K562 (cell line): ENCODE measurements at regions not wholly inside any gene's neighbourhood (a gene's known extent, or its start where the extent isn't known, plus 50 kb on each side); places are given as distances from the start of the nearest gene placed in this dataset.
A peak's percentile ranks its signal among the peaks of the same experiment; 100 is the strongest.

Experiments used
- ATAC-seq: fragments of 200-7000 bp; cut with Tn5 transposase; 3 replicates; pipeline ENCODE4 v1.9.1; 2020; ENCODE audit warnings: moderate library complexity
- BruUV-seq: library from RNA; stranded (reverse); fragments of 400-500 nt; replicated peaks from 2 replicates; lab custom pipeline; 2021; lab: Mats Ljungman, UMichigan
- CTCF ChIA-PET: fragments of 300-600 bp; formaldehyde crosslinking; extraction: SDS; loops from one replicate; lab custom pipeline; 2021; ENCODE audit warnings: low intra/inter-chr PET ratio; lab: Yijun Ruan, JAX
- POLR2A ChIA-PET: fragments of 300-600, 350-650 bp; sonication (Branson Sonifier 250); formaldehyde crosslinking; extraction: SDS; loops from one replicate; lab custom pipeline; 2021; ENCODE audit warnings: antibody characterized with exemption, inconsistent platforms; lab: Yijun Ruan, JAX
- DNase-seq, 4 experiments: peaks; one replicate each; pipeline versions ENCODE4 v3.0.0 to v3.0.0-alpha.2; 2011 to 2018; ENCODE audit warnings: low spot score in 3 of 4, mixed read lengths in 3 of 4; ENCODE audit errors: extremely low read depth in 1 of 4
- FAIRE-seq: peaks from 2 replicates; lab custom pipeline; 2011; peaks lifted over from hg19 to GRCh38; lab: Jason Lieb, UNC
- H2AFZ ChIP-seq: 2 replicates; pipeline ENCODE4 v1.6.0; 2011; ENCODE audit warnings: low read depth, low read length, control low read depth, inconsistent platforms
- H3K27ac ChIP-seq: fragments of 200-600 bp; 3 replicates; pipeline ENCODE4 v1.8.0; 2011; ENCODE audit warnings: low read depth, mild to moderate bottlenecking, control low read depth, inconsistent platforms, low read length, moderate library complexity, mixed read lengths; ENCODE audit errors: extremely low read depth
- H3K27me3 ChIP-seq, 2 experiments: fragments of 300-600 bp in 1 of 2; 2 replicates in 1 of 2; 3 replicates in 1 of 2; pipeline versions ENCODE4 v1.6.0 to v1.8.0; 2011; ENCODE audit warnings: inconsistent platforms in 2 of 2, low read length in 2 of 2, mild to moderate bottlenecking in 1 of 2, mixed read lengths in 1 of 2, moderate library complexity in 1 of 2; ENCODE audit not compliant: control insufficient read depth in 2 of 2, insufficient read depth in 2 of 2
- H3K36me3 ChIP-seq: fragments of 300-600 bp; 3 replicates; pipeline ENCODE4 v1.8.0; 2011; ENCODE audit warnings: mild to moderate bottlenecking, low read length, inconsistent platforms; ENCODE audit not compliant: control insufficient read depth, insufficient read depth
- H3K4me1 ChIP-seq, 2 experiments: fragments of 200-600 bp in 1 of 2; replicated peaks in 1 of 2; 2 replicates in 1 of 2; 3 replicates in 1 of 2; pipeline versions ENCODE4 v1.5.1 to v1.8.0; 2011; ENCODE audit warnings: inconsistent platforms in 2 of 2, low read length in 2 of 2, mild to moderate bottlenecking in 1 of 2, mixed read lengths in 1 of 2, moderate library complexity in 1 of 2; ENCODE audit not compliant: control insufficient read depth in 2 of 2, insufficient read depth in 2 of 2
- H3K4me2 ChIP-seq: 2 replicates; pipeline ENCODE4 v1.6.1; 2011; ENCODE audit warnings: low read length, control low read depth, inconsistent platforms, mixed read lengths; ENCODE audit not compliant: insufficient read depth
- H3K4me3 ChIP-seq: fragments of 200-600 bp; sonication (generic), shearing (Covaris generic); 2 replicates; pipeline ENCODE4 v1.5.1; 2016; ENCODE audit warnings: control low read depth, inconsistent platforms
- H3K79me2 ChIP-seq: fragments of 200-600 bp; 3 replicates; pipeline ENCODE4 v1.8.0; 2011; ENCODE audit warnings: low read length, inconsistent platforms; ENCODE audit not compliant: control insufficient read depth, insufficient read depth
- H3K9ac ChIP-seq, 2 experiments: 2 replicates each; pipeline versions ENCODE4 v1.6.0 to v1.6.1; 2011; ENCODE audit warnings: low read depth in 2 of 2, low read length in 2 of 2, control low read depth in 1 of 2, inconsistent platforms in 1 of 2, mild to moderate bottlenecking in 1 of 2, mixed read lengths in 1 of 2; ENCODE audit not compliant: insufficient read depth in 1 of 2
- H3K9me1 ChIP-seq: one replicate; pipeline ENCODE4 v1.6.0; 2011; ENCODE audit warnings: inconsistent platforms, mild to moderate bottlenecking, low read length, moderate library complexity; ENCODE audit not compliant: control insufficient read depth, insufficient read depth
- H3K9me3 ChIP-seq: replicated peaks from 2 replicates; pipeline ENCODE4 v1.5.1; 2011; ENCODE audit warnings: low read depth, low read length, inconsistent platforms; ENCODE audit not compliant: control insufficient read depth, insufficient read depth
- H4K20me1 ChIP-seq: replicated peaks from 2 replicates; pipeline ENCODE4 v1.6.1; 2011; ENCODE audit warnings: low read length, inconsistent platforms, mixed read lengths; ENCODE audit not compliant: control insufficient read depth, insufficient read depth
- ATF7 ChIP-seq: fragments of 450-650 bp; IDR thresholded peaks from 2 replicates; pipeline ENCODE4 v1.7.1; 2014; ENCODE audit warnings: mild to moderate bottlenecking, moderate library complexity
- CEBPG ChIP-seq, 3 experiments: fragments of 200-800 bp in 1 of 3; sonication (Bioruptor generic) in 1 of 3; sonication (generic) in 1 of 3; formaldehyde crosslinking in 1 of 3; IDR thresholded peaks in 2 of 3; conservative IDR thresholded peaks in 1 of 3; 2 replicates each; pipeline versions ENCODE4 v1.6.1 to v1.8.0; 2016 to 2022; ENCODE audit warnings: missing compliant biosample characterization in 2 of 3, missing genetic modification characterization in 2 of 3, mild to moderate bottlenecking in 1 of 3, missing genetic modification reagents in 1 of 3
- DPF2 ChIP-seq: fragments of 450-650 bp; IDR thresholded peaks from 2 replicates; pipeline ENCODE4 v1.6.1; 2016
- NFE2 ChIP-seq: IDR thresholded peaks from 2 replicates; pipeline ENCODE4 v1.6.1; 2014; ENCODE audit warnings: antibody characterized with exemption, low read depth
- RAD51 ChIP-seq: fragments of 450-650 bp; IDR thresholded peaks from 2 replicates; pipeline ENCODE4 v1.7.1; 2016; ENCODE audit warnings: low read depth, mild to moderate bottlenecking, borderline replicate concordance
- SMARCA4 ChIP-seq: fragments of 450-650 bp; IDR thresholded peaks from 2 replicates; pipeline ENCODE4 v1.6.1; 2016
- SMARCE1 ChIP-seq: fragments of 450-650 bp; IDR thresholded peaks from 2 replicates; pipeline ENCODE4 v1.7.1; 2016; ENCODE audit warnings: mild to moderate bottlenecking
- SOX6 ChIP-seq: fragments of 450-650 bp; IDR thresholded peaks from 2 replicates; pipeline ENCODE4 v1.6.1; 2014; ENCODE audit warnings: mild to moderate bottlenecking
- TOE1 ChIP-seq, 2 experiments: fragments of 450-650 bp in 1 of 2; sonication (generic) in 1 of 2; formaldehyde crosslinking in 1 of 2; IDR thresholded peaks; 2 replicates each; pipeline versions ENCODE4 v1.7.1 to v1.8.0; 2016 to 2022; ENCODE audit warnings: borderline replicate concordance in 2 of 2, mild to moderate bottlenecking in 2 of 2, antibody characterized with exemption in 1 of 2, inconsistent platforms in 1 of 2, low read depth in 1 of 2, missing genetic modification reagents in 1 of 2, moderate library complexity in 1 of 2
- ZEB2 ChIP-seq: fragments of 450-650 bp; IDR thresholded peaks from 2 replicates; pipeline ENCODE4 v1.6.1; 2016
- ZNF316 ChIP-seq: fragments of 450-650 bp; IDR thresholded peaks from 2 replicates; pipeline ENCODE4 v1.6.1; 2016
- WGBS: fragments of 100-300 bp; shearing (Covaris generic); methylation state at CpG from one replicate; pipeline ENCODE4 v1.1.6; 2016; ENCODE audit warnings: low coverage, mixed read lengths; ENCODE audit not compliant: insufficient coverage; ENCODE audit errors: missing lambda C conversion rate; 5-methylcytosine and 5-hydroxymethylcytosine counted together
- in situ Hi-C: fragments of 300-500 bp; cut with MboI; formaldehyde crosslinking; loops from 4 replicates; pipeline ENCODE4 v1.15.0; 2018; ENCODE audit warnings: inconsistent platforms, mixed read lengths
- intact Hi-C: fragments of 100-400 bp; cut with micrococcal nuclease; formaldehyde crosslinking; loops from 2 replicates; pipeline ENCODE4 v1.14.2; 2022
- TF ChIP-seq, protein P1 (sequence below): fragments of 250-450 bp; sonication (Bioruptor Pico); IDR thresholded peaks from 2 replicates; pipeline ENCODE4 v1.5.0; 2021; ENCODE audit warnings: mild to moderate bottlenecking, moderate library complexity
- TF ChIP-seq, protein P2 (sequence below): sonication (generic); formaldehyde crosslinking; IDR thresholded peaks from 2 replicates; pipeline ENCODE4 v1.8.0; 2023; ENCODE audit warnings: missing genetic modification reagents, mild to moderate bottlenecking, borderline replicate concordance

DNA sequence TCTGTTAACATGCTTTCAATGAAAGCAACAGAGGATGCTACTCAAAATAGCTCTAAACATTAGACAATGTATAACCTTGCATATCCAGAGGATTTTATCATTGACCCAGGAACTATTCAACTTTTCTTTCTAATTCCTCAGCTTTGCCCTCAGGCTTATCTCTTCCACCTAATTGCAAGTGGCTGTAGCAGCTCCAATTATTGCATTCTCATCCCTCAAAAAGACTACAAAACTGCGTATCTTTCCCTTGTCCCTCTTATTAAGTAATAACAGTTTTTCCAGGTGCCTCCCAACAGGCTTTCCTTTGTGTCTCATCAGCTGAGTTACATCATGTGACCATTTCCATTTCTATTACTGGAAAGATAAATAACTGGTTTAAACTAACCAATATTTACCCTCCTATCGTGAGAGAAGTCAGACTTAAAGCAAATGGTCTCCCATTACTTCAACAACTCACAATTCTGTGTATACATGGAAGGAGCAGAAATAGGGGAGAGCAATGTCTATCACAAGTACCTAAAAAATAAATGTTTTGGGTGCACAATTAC is 78.0 kb upstream of the MBNL1 start:
- Histone ChIP-seq H3K27ac (no peak overlapping the region), H4K20me1 (no peaks in the 10 kb centered on the region), H3K36me3 (no peaks in the 10 kb centered on the region), H3K4me3 (no peak overlapping the region), H3K79me2 (peaks cover 4% of the 10 kb centered on the region; the same call in 1 of the 3 replicates), H3K27me3 (no peaks in the 10 kb centered on the region), H3K9me3 (no peaks in the 10 kb centered on the region), H3K9ac (no peak overlapping the region; a peak in 1 of 4 replicates), H2AFZ (peak overlapping the region; percentile 78), H3K4me2 (peak overlapping the region; percentile 38; the same call in 1 of the 2 replicates), H3K9me1 (no peaks in the 10 kb centered on the region), H3K4me1 (peaks cover 0 to 24% of the 10 kb centered on the region in 2 experiments; a peak in 2 of 5 replicates)
- FAIRE-seq: no peak
- DNase-seq: no peak
- ChIA-PET POLR2A (interaction anchor here (0.9 to 1.2 kb wide), 4 partner anchors 11 to 66 kb away, joined by 3 to 4 read pairs (median 3); no protein-coding TSS in a partner anchor), CTCF (no interaction called here)
- no peak for ATAC-seq
- BruUV-seq: no TSS peak
- intact Hi-C loops: loop anchor here (5.0 kb wide), 1 partner anchor 83 kb away; no protein-coding TSS in a partner anchor
- in situ Hi-C loops: no loop called here
- whole genome bisulfite sequencing: 10% methylated on average over 2 of the region's 2 CpGs
- TF ChIP-seq ZEB2: peak; percentile 47; the same call in 1 of the 2 replicates
- TF ChIP-seq ZNF316: peak; percentile 36; the same call in 1 of the 2 replicates
- peak; percentile 29; the same call in 1 of the 2 replicates for TF ChIP-seq DPF2
- peak; percentile 47; the same call in 1 of the 2 replicates for TF ChIP-seq SOX6
- TF ChIP-seq, protein P1, sequence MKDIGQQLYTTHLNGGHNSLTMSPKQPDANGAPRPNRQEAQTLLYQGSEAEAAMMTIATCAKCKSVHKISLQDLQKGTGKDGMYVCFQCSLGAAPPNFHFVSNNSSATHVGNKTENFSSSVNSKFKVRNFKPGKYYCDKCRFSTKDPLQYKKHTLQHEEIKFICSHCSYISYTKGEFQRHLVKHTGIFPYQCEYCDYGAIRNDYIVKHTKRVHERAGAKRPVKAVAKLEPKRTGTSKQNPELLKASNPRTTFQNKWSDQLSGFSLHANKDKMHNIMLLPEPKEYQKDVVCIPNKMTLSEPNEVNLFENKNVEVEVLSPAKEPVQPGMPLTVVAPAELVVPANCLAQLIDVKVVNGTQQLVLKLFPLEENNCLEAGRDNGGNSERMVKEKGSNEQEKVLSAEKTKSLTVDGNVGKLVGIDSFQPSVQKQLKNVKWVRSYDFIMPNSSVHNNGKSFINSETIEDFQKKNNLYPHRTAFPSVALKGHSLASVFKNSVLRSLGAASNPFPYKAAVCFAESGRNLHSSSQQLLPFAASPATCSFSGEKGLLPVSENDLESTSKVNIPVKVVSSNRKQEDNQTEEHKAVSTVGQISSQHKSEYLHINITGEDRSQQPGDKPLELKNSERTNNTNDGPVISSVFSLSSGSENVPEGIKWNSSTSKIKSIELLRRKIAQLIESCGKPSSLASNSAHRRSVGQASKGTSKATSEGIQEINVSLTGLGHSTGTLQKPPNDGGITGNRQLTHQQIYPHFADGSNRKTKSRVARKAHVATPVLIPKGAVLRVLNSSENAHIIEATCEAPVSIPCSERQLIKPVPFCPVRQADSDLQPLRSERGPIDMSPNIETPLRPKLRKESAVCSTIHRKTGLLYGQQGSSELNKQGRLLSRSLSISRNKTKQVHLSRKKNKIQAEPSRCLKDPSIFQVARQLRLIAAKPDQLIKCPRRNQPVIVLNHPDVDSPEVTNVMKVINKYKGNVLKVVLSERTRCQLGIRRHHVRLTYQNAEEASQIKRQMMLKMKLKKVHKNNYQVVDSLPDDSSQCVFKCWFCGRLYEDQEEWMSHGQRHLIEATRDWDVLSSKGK (CRISPR knock-in tag): no peak
- peak; percentile 60 for TF ChIP-seq RAD51
- 0 out of 2 replicates have a peak, but pooled peaks have one; percentile 37 for TF ChIP-seq SMARCA4
- peak; percentile 40; the same call in 1 of the 2 replicates for TF ChIP-seq SMARCE1
- peak; percentile 66 for TF ChIP-seq NFE2
- TF ChIP-seq CEBPG (CRISPR knock-in tag; IDR thresholded peaks at IDR 0.05): no peak
- peak; percentile 18 to 29; a peak in 1 of 4 replicates for TF ChIP-seq CEBPG (tag; conservative IDR thresholded peaks at IDR 0.05 in 1 of 2, IDR thresholded peaks at IDR 0.05 in 1 of 2)
- peak; percentile 81 for TF ChIP-seq TOE1 (IDR thresholded peaks at IDR 0.05; ENCODE audit: borderline replicate concordance)
- TF ChIP-seq TOE1 (CRISPR knock-in tag; IDR thresholded peaks at IDR 0.05; ENCODE audit: borderline replicate concordance, low read depth): no peak
- TF ChIP-seq, protein P2, sequence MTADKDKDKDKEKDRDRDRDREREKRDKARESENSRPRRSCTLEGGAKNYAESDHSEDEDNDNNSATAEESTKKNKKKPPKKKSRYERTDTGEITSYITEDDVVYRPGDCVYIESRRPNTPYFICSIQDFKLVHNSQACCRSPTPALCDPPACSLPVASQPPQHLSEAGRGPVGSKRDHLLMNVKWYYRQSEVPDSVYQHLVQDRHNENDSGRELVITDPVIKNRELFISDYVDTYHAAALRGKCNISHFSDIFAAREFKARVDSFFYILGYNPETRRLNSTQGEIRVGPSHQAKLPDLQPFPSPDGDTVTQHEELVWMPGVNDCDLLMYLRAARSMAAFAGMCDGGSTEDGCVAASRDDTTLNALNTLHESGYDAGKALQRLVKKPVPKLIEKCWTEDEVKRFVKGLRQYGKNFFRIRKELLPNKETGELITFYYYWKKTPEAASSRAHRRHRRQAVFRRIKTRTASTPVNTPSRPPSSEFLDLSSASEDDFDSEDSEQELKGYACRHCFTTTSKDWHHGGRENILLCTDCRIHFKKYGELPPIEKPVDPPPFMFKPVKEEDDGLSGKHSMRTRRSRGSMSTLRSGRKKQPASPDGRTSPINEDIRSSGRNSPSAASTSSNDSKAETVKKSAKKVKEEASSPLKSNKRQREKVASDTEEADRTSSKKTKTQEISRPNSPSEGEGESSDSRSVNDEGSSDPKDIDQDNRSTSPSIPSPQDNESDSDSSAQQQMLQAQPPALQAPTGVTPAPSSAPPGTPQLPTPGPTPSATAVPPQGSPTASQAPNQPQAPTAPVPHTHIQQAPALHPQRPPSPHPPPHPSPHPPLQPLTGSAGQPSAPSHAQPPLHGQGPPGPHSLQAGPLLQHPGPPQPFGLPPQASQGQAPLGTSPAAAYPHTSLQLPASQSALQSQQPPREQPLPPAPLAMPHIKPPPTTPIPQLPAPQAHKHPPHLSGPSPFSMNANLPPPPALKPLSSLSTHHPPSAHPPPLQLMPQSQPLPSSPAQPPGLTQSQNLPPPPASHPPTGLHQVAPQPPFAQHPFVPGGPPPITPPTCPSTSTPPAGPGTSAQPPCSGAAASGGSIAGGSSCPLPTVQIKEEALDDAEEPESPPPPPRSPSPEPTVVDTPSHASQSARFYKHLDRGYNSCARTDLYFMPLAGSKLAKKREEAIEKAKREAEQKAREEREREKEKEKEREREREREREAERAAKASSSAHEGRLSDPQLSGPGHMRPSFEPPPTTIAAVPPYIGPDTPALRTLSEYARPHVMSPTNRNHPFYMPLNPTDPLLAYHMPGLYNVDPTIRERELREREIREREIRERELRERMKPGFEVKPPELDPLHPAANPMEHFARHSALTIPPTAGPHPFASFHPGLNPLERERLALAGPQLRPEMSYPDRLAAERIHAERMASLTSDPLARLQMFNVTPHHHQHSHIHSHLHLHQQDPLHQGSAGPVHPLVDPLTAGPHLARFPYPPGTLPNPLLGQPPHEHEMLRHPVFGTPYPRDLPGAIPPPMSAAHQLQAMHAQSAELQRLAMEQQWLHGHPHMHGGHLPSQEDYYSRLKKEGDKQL: no peak
- 0 out of 2 replicates have a peak, but pooled peaks have one; percentile 20 for TF ChIP-seq ATF7
